Fibroblast of upper back skin (primary cell): ENCODE measurements at regions not wholly inside any gene's neighbourhood (a gene's known extent, or its start where the extent isn't known, plus 50 kb on each side); places are given as distances from the start of the nearest gene placed in this dataset.

Source experiments
- DNase-seq: peaks from one replicate; pipeline ENCODE4 v3.0.0-alpha.2; 2013

DNA sequence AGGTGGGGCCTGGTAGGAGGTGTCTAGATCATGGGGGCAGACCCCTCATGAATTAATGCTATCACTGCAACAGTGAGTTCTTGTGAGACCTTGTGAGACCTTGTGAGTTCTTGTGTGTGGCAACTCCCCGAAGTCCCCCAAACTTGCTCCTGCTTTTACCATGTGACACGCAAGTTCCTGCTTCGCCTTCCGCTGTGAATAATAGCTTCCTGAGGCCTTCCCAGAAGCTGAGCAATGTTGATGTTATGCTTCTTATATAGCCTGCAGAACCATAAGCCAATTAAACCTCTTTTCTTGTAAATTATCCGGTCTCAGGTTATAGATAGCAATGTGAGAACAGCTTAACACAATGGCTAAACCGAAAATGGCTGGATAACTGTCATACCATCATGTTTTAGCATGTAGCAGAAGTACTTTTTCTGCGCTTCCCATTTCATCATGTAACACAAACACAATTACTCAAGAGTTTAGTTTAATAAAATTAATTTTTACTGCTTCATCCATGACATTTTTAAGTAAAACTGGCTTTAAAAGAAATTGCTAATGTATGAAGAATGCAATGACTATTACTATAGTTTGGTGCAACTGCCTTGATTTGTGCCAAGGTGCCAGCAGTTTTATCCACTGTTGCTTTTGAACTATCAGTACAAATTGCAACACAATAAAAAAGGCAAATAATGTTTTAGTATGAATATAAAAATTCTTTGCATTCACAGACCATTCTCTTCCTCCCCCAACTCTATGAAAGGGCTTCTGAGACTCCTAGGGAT lies 87.7 kb upstream of the TMEM168 start:
- no peak for DNase-seq

DNA sequence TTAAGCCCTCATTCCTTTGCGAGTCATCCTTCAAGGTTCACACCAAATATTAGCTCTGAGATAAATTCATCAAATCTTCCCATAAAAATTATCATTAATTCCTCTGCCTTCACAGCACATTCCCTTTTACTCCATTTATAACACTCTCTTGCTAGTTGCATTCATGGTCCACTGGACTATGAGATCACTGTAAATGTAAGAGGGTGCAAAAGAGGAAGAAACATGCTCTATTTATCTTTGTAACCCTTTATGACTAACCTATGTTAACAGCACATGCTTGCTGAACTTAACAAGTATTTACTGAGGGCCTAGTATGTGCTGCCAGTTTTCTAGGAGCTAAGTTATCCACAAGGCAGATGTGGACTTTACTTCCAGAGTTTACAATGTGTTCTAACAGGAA lies 86.7 kb upstream of the TMEM168 start:
- DNase-seq, result no peak

DNA sequence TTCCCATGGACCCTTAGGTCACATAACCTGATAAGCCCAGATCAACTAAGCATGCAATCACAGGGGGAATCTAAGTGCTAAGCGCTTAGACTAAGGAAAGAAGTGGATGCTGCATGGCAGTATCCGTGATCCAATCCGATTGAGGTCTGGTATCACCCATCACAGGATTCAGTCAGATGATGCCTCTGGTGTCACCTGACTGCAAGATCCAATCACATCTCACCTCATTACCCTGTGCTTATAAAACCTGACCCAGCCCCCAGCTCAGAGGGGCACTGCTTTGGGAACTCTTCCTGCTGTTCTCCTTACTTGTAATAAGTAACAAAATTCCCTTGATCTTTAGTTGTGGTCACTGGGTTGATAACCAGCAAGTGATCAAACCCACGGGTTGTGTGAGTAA lies 84.7 kb upstream of the TMEM168 start:
- no peak for DNase-seq

DNA sequence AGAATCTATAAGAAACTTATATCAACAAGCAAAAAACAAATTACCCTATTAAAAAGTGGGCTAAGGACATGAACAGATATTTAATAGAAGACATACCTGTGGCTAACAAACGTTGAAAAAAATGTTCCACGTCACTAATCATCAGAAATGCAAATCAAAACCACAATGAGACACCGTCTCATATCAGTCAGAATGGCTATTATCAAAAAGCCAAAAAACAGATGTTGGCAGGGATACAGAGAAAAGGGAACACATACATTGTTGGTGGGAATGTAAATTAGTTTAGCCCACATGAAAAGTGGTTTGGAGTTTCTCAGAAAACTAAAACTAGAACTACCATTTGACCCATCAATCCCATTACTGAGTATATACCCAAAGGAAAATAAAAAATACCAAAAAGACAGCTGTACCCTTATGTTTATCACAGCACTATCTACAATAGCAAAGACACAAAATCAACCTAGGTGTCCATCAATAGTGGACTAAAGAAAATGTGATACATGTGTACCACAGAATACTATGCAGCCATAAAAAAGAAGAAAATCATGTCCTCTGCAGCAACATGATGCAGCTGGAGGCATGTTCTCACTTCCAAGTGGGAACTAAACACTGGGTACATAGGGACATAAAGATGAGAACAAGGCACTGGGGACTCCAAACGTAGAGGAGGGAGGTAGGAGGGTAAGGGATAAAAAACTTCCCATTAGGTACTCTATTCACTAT lies 83.8 kb upstream of the TMEM168 start:
- peak; percentile 34 for DNase-seq

DNA sequence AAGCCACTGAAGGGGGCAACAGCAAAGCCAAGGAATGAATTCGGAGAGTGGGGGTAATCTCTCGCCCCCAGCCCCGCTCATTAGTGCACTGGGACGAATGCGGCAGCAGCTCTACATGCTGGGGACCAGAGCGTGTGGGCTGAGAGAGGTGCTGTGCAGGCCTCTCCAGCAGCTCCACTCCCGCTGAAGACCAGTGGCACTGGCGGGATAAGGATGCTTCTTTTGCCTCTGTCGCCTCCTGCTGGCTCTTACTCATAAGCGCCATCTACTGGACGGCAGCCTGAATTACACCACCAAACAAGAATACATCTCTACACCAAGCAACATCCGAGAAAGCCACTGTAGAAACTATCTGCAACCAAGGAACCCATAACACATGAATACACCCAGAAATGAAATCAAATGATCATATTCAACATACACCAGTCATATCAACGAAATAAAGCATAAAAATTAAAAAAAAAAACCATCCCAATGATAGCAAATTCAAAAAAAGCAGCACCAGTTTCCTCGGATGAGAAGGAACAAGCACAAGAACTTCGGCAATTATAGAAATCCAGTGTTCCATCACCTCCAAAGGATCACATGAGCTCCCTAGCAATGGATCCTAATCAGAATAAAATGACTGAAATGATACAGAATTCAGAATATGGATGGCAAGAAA lies 79.0 kb upstream of the TMEM168 start:
- DNase-seq, result peak; percentile 33

DNA sequence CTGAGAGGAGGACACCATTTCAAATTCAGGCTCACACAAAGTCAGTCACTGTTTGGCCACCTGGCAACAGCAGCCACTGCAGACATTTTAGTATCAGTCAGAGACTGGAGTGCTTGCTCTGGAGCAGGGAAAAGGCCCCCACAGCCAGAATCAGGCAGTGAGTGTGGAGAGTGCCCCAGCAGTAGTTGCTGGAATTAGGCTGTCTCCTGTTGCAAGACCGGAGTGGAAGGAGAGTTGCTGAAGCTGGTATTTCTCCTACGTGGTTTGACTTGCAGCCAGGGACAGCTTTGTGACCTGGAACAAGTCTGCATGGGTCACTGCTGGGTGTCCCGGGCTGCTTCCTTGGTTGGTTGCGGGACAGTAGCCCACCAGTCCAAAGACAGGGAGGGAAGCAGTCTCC lies 78.4 kb upstream of the TMEM168 start:
- no peak for DNase-seq

DNA sequence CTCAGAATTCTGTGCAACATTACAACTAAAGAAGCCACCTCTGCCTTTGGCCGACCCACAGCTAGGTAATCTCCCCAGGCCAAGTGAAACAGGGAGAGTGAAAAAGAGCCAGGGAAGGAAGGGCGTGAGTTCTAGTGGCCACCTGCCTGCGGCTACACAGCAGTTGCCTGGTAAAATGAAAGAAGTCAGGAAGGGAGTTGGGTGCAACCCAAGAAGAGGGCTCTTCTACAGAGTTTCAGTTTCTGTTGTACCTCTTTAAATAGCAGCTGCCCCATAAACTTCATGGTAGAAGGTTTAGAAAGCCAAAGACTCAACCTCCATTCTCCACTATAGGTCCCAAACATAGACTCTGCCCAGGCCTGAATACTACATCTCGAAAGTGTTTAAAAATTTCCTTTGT lies 76.2 kb upstream of the TMEM168 start:
- DNase-seq, result no peak

DNA sequence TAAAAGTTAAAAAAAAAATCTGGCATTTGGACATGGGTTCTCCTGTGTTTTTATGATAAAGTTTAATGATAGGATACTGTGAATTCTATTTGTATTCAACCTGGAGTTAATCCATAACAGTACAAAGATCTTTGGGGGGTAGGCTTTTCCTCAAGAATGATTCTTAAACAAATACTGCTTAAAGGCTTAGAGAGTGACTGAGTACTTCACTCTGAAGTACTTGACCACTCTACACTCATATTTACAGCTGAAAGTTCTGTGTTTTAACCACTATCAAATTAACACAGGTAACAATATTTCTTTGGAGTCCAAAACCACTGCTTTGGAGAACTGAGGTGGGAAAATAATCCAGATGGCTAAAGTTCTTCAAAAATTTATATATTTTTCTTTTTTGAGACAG lies 74.2 kb upstream of the TMEM168 start:
- DNase-seq, result no peak

DNA sequence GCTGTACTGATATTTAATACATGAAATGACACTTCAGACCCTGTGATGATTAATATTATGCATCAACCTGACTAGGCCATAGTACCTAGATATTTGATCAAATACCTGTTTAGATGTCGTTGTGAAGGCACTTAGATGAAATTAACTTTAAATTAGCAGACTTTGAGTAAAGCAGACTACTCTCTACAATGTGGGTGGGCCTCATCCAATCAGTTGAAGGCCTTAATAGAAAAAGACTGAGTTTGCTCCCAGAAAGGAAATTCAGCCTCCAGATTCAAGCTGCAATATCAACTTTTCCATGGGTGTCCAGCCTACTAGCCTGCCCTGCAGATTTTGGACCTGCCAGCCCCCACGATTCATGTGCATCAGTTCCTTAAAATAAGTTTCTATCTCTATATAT lies 68.6 kb upstream of the TMEM168 start:
- no peak for DNase-seq

DNA sequence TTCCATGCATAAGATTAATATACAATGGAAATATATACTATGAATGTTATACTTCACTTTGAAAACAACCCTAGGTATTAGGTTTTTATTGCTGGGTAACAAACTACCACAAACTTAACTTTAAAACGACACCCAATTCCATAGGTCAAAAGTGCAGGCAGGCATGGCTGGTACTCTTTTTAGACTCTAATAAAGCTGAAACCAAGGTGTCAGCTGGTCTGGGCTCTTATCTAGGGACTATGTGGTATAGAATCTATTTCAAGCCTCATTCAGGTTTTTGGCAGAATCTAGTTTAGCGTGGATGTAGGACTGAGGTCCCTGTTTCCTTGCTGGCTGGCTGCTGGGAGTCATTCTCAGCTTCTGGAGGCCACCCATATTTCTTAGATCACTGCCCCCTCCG lies 65.0 kb upstream of the TMEM168 start:
- DNase-seq, result no peak

DNA sequence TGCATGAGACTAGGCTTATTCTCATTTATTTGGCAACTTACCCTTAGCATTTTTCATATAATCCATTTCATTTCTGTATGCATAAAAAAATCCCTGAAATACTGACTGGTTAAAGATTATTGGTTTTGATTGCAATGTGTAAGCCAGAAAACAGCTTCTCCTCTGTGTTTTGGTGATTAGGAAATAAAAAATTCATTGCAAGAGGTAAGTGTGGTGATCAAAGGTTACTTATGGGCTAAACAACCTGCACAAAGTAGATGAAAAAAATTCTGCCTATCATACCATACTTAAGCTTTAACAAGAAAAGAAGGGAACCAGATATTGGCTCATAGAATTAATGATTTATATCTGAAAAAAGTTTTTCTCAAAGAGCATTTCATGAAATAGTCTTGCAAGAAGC lies 64.0 kb upstream of the TMEM168 start:
- no peak for DNase-seq

DNA sequence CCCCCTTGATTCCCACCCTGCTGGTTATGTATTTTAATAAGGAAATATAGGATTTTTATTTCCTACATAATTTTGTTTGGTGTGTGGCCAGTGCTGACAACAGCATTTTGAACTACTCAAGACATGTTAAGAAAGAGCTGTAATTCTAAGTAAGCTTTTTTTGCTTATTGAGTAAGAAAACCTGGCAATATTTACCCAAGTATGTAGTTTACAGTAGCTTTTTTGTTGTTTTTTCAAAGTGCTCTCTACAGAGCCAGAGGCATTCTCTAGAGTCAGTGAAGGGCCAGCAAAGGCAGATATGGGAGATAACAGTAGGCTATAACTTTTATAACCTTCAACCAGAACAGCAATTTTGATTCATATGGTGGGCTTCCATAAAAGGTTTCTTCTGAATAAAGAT lies 63.2 kb upstream of the TMEM168 start:
- no peak for DNase-seq

DNA sequence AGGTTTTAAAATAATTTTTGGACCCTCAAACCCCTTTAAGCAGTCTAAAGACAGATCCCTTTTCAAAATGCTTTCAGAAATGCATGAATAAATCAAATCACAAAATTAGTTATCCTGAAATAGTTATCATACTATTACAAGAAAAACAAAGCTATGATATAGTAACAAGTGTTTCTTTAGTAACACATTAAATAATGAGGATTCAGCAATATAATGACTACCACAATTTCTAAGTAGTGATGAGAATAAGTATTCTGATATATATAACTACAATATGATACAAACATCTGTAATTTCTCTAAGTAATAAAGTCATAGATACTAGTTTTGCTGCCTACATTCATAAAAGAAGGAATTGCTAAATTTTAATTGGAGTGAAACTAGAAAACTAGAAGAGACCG lies 53.0 kb upstream of the TMEM168 start:
- no peak for DNase-seq
